K562 (cell line): ENCODE measurements at regions not wholly inside any gene's neighbourhood (a gene's known extent, or its start where the extent isn't known, plus 50 kb on each side); places are given as distances from the start of the nearest gene placed in this dataset.

Experiments
- ATAC-seq: fragments of 200-7000 bp; cut with Tn5 transposase; 3 replicates; pipeline ENCODE4 v1.9.1; 2020; ENCODE audit warnings: moderate library complexity
- BruUV-seq: library from RNA; stranded (reverse); fragments of 400-500 nt; replicated peaks from 2 replicates; lab custom pipeline; 2021; lab: Mats Ljungman, UMichigan
- CTCF ChIA-PET: fragments of 300-600 bp; formaldehyde crosslinking; extraction: SDS; loops from one replicate; lab custom pipeline; 2021; ENCODE audit warnings: low intra/inter-chr PET ratio; lab: Yijun Ruan, JAX
- POLR2A ChIA-PET: fragments of 300-600, 350-650 bp; sonication (Branson Sonifier 250); formaldehyde crosslinking; extraction: SDS; loops from one replicate; lab custom pipeline; 2021; ENCODE audit warnings: antibody characterized with exemption, inconsistent platforms; lab: Yijun Ruan, JAX
- DNase-seq, 4 experiments: peaks; one replicate each; pipeline versions ENCODE4 v3.0.0 to v3.0.0-alpha.2; 2011 to 2018; ENCODE audit warnings: low spot score in 3 of 4, mixed read lengths in 3 of 4; ENCODE audit errors: extremely low read depth in 1 of 4
- FAIRE-seq: peaks from 2 replicates; lab custom pipeline; 2011; peaks lifted over from hg19 to GRCh38; lab: Jason Lieb, UNC
- H2AFZ ChIP-seq: 2 replicates; pipeline ENCODE4 v1.6.0; 2011; ENCODE audit warnings: low read depth, low read length, control low read depth, inconsistent platforms
- H3K27ac ChIP-seq: fragments of 200-600 bp; 3 replicates; pipeline ENCODE4 v1.8.0; 2011; ENCODE audit warnings: low read depth, mild to moderate bottlenecking, control low read depth, inconsistent platforms, low read length, moderate library complexity, mixed read lengths; ENCODE audit errors: extremely low read depth
- H3K27me3 ChIP-seq, 2 experiments: fragments of 300-600 bp in 1 of 2; 2 replicates in 1 of 2; 3 replicates in 1 of 2; pipeline versions ENCODE4 v1.6.0 to v1.8.0; 2011; ENCODE audit warnings: inconsistent platforms in 2 of 2, low read length in 2 of 2, mild to moderate bottlenecking in 1 of 2, mixed read lengths in 1 of 2, moderate library complexity in 1 of 2; ENCODE audit not compliant: control insufficient read depth in 2 of 2, insufficient read depth in 2 of 2
- H3K36me3 ChIP-seq: fragments of 300-600 bp; 3 replicates; pipeline ENCODE4 v1.8.0; 2011; ENCODE audit warnings: mild to moderate bottlenecking, low read length, inconsistent platforms; ENCODE audit not compliant: control insufficient read depth, insufficient read depth
- H3K4me1 ChIP-seq, 2 experiments: fragments of 200-600 bp in 1 of 2; replicated peaks in 1 of 2; 2 replicates in 1 of 2; 3 replicates in 1 of 2; pipeline versions ENCODE4 v1.5.1 to v1.8.0; 2011; ENCODE audit warnings: inconsistent platforms in 2 of 2, low read length in 2 of 2, mild to moderate bottlenecking in 1 of 2, mixed read lengths in 1 of 2, moderate library complexity in 1 of 2; ENCODE audit not compliant: control insufficient read depth in 2 of 2, insufficient read depth in 2 of 2
- H3K4me2 ChIP-seq: 2 replicates; pipeline ENCODE4 v1.6.1; 2011; ENCODE audit warnings: low read length, control low read depth, inconsistent platforms, mixed read lengths; ENCODE audit not compliant: insufficient read depth
- H3K4me3 ChIP-seq: fragments of 200-600 bp; sonication (generic), shearing (Covaris generic); 2 replicates; pipeline ENCODE4 v1.5.1; 2016; ENCODE audit warnings: control low read depth, inconsistent platforms
- H3K79me2 ChIP-seq: fragments of 200-600 bp; 3 replicates; pipeline ENCODE4 v1.8.0; 2011; ENCODE audit warnings: low read length, inconsistent platforms; ENCODE audit not compliant: control insufficient read depth, insufficient read depth
- H3K9ac ChIP-seq, 2 experiments: 2 replicates each; pipeline versions ENCODE4 v1.6.0 to v1.6.1; 2011; ENCODE audit warnings: low read depth in 2 of 2, low read length in 2 of 2, control low read depth in 1 of 2, inconsistent platforms in 1 of 2, mild to moderate bottlenecking in 1 of 2, mixed read lengths in 1 of 2; ENCODE audit not compliant: insufficient read depth in 1 of 2
- H3K9me1 ChIP-seq: one replicate; pipeline ENCODE4 v1.6.0; 2011; ENCODE audit warnings: inconsistent platforms, mild to moderate bottlenecking, low read length, moderate library complexity; ENCODE audit not compliant: control insufficient read depth, insufficient read depth
- H3K9me3 ChIP-seq: replicated peaks from 2 replicates; pipeline ENCODE4 v1.5.1; 2011; ENCODE audit warnings: low read depth, low read length, inconsistent platforms; ENCODE audit not compliant: control insufficient read depth, insufficient read depth
- H4K20me1 ChIP-seq: replicated peaks from 2 replicates; pipeline ENCODE4 v1.6.1; 2011; ENCODE audit warnings: low read length, inconsistent platforms, mixed read lengths; ENCODE audit not compliant: control insufficient read depth, insufficient read depth
- ATF7 ChIP-seq: fragments of 450-650 bp; IDR thresholded peaks from 2 replicates; pipeline ENCODE4 v1.7.1; 2014; ENCODE audit warnings: mild to moderate bottlenecking, moderate library complexity
- CREBBP ChIP-seq: IDR thresholded peaks from one replicate; pipeline ENCODE4 v1.6.1; 2012; ENCODE audit warnings: low read depth, mild to moderate bottlenecking, control low read depth, inconsistent platforms, low read length
- E2F3 ChIP-seq: fragments of 250-450 bp; sonication (Bioruptor Pico); IDR thresholded peaks from 2 replicates; pipeline ENCODE4 v1.4.0; 2020; ENCODE audit warnings: mild to moderate bottlenecking
- EP300 ChIP-seq: IDR thresholded peaks from 2 replicates; pipeline ENCODE4 v1.6.1; 2012; ENCODE audit warnings: low read length, improper control_type of control experiment
- HDAC3 ChIP-seq: fragments of 450-650 bp; IDR thresholded peaks from 2 replicates; pipeline ENCODE4 v1.6.1; 2018; ENCODE audit warnings: borderline replicate concordance, mild to moderate bottlenecking, moderate library complexity; ENCODE audit not compliant: partially characterized antibody
- NR2C1 ChIP-seq, 2 experiments: fragments of 450-650 bp; IDR thresholded peaks; 2 replicates each; pipeline ENCODE4 v1.6.1; 2017; ENCODE audit warnings: mild to moderate bottlenecking in 2 of 2, antibody characterized with exemption in 1 of 2, inconsistent platforms in 1 of 2, missing compliant biosample characterization in 1 of 2, missing genetic modification characterization in 1 of 2
- RBM15 ChIP-seq: fragments of 200-400 bp; formaldehyde crosslinking; IDR thresholded peaks from 2 replicates; pipeline ENCODE4 v1.6.1; 2018; ENCODE audit warnings: mild to moderate bottlenecking, low read length, moderate library complexity; ENCODE audit not compliant: insufficient read depth
- SETDB1 ChIP-seq: IDR thresholded peaks from one replicate; pipeline ENCODE4 v1.6.1; 2012; ENCODE audit warnings: low read length, control low read depth, inconsistent platforms
- TAF15 ChIP-seq: fragments of 200-400 bp; formaldehyde crosslinking; IDR thresholded peaks from 2 replicates; pipeline ENCODE4 v1.6.1; 2017; ENCODE audit warnings: mild to moderate bottlenecking, low read depth, low read length, moderate library complexity
- TRIM24 ChIP-seq, 2 experiments: fragments of 450-650 bp; IDR thresholded peaks; 2 replicates each; pipeline ENCODE4 v1.6.1; 2016
- ZNF316 ChIP-seq: fragments of 450-650 bp; IDR thresholded peaks from 2 replicates; pipeline ENCODE4 v1.6.1; 2016
- ZNF57 ChIP-seq: fragments of 450-650 bp; formaldehyde crosslinking; IDR thresholded peaks from 2 replicates; pipeline ENCODE4 v1.4.0; 2020; ENCODE audit warnings: mild to moderate bottlenecking, moderate library complexity
- WGBS: fragments of 100-300 bp; shearing (Covaris generic); methylation state at CpG from one replicate; pipeline ENCODE4 v1.1.6; 2016; ENCODE audit warnings: low coverage, mixed read lengths; ENCODE audit not compliant: insufficient coverage; ENCODE audit errors: missing lambda C conversion rate; 5-methylcytosine and 5-hydroxymethylcytosine counted together
- in situ Hi-C: fragments of 300-500 bp; cut with MboI; formaldehyde crosslinking; loops from 4 replicates; pipeline ENCODE4 v1.15.0; 2018; ENCODE audit warnings: inconsistent platforms, mixed read lengths
- intact Hi-C: fragments of 100-400 bp; cut with micrococcal nuclease; formaldehyde crosslinking; loops from 2 replicates; pipeline ENCODE4 v1.14.2; 2022
- TF ChIP-seq, protein P1 (sequence below): fragments of 450-650 bp; formaldehyde crosslinking; IDR thresholded peaks from 2 replicates; pipeline ENCODE4 v1.4.0; 2020; ENCODE audit warnings: mild to moderate bottlenecking, moderate library complexity
- TF ChIP-seq, protein P2 (sequence below): sonication (generic); formaldehyde crosslinking; IDR thresholded peaks from 2 replicates; pipeline ENCODE4 v1.8.0; 2023; ENCODE audit warnings: missing genetic modification reagents, mild to moderate bottlenecking, borderline replicate concordance
- TF ChIP-seq, protein P3 (sequence below): fragments of 200-800 bp; sonication (Bioruptor generic); IDR thresholded peaks from 2 replicates; pipeline ENCODE4 v1.6.1; 2017; ENCODE audit warnings: missing genetic modification characterization, missing compliant biosample characterization

DNA sequence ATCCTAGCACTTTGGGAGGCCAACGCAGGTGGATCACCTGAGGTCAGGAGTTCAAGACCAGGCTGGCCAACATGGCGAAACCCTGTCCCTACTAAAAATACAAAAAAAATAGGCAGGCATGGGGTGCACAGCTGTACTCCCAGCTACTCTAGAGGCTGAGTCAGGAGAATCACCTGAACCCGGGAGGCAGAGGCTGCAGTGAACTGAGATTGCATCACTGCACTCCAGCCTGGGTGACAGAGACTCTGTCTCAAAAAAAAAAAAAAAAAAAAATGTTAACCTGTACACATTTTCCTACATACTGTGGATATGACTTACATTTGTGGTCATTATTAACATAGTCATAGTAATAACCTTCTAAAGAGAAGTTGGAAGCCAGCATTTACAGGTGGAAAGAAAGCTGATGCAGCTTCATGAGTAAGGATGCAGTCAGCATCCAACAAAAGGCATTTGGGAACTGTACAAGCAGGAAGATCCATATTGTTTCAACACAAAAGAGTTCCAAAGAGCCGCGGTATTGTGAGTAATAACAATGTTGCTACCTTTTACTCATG is 186.2 kb downstream of the GPX5 start:
- Histone ChIP-seq H3K9ac (no peak overlapping the region), H3K36me3 (no peaks in the 10 kb centered on the region; the same call in 2 of the 3 replicates), H3K27me3 (no peaks in the 10 kb centered on the region), H3K4me1 (peaks cover 0 to 19% of the 10 kb centered on the region in 2 experiments; a peak in 3 of 5 replicates), H3K79me2 (peaks cover 27% of the 10 kb centered on the region), H3K27ac (no peak overlapping the region; the same call in 2 of the 3 replicates), H2AFZ (peak overlapping the region; percentile 44), H3K4me3 (no peak overlapping the region), H3K4me2 (peak overlapping the region; percentile 94; the same call in 1 of the 2 replicates), H3K9me3 (peaks cover 15% of the 10 kb centered on the region), H4K20me1 (no peaks in the 10 kb centered on the region), H3K9me1 (no peaks in the 10 kb centered on the region)
- POLR2A ChIA-PET = interaction anchor here (0.6 to 3.5 kb wide), 9 partner anchors 8 to 1553 kb away, joined by 3 to 18 read pairs (median 5); partner anchors contain the start of gene ZKSCAN8
- intact Hi-C loops = loop anchor here (2.0 kb wide), 1 partner anchor 25 kb away; no protein-coding TSS in a partner anchor
- no peak for FAIRE-seq
- BruUV-seq = no TSS peak
- ATAC-seq = peak; percentile 2; the same call in 1 of the 3 replicates
- 43% methylated on average over 5 of the region's 5 CpGs for WGBS
- in situ Hi-C loops = no loop called here
- no peak for DNase-seq
- CTCF ChIA-PET = no interaction called here
- TF ChIP-seq ATF7 (0 out of 2 replicates have a peak, but pooled peaks have one; percentile 43), RBM15 (no peak), HDAC3 (no peak), E2F3 (no peak), TRIM24 (IDR thresholded peaks at IDR 0.05) (no peak), NR2C1 (IDR thresholded peaks at IDR 0.05) (no peak), NR2C1 (tag; IDR thresholded peaks at IDR 0.05) (no peak), SETDB1 (no peak), TAF15 (no peak), ZNF57 (CRISPR knock-in tag) (no peak), ZNF316 (peak; percentile 33; the same call in 1 of the 2 replicates), CREBBP (no peak), EP300 (no peak)
- TF ChIP-seq, protein P1, sequence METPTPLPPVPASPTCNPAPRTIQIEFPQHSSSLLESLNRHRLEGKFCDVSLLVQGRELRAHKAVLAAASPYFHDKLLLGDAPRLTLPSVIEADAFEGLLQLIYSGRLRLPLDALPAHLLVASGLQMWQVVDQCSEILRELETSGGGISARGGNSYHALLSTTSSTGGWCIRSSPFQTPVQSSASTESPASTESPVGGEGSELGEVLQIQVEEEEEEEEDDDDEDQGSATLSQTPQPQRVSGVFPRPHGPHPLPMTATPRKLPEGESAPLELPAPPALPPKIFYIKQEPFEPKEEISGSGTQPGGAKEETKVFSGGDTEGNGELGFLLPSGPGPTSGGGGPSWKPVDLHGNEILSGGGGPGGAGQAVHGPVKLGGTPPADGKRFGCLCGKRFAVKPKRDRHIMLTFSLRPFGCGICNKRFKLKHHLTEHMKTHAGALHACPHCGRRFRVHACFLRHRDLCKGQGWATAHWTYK = no peak
- TF ChIP-seq, protein P2, sequence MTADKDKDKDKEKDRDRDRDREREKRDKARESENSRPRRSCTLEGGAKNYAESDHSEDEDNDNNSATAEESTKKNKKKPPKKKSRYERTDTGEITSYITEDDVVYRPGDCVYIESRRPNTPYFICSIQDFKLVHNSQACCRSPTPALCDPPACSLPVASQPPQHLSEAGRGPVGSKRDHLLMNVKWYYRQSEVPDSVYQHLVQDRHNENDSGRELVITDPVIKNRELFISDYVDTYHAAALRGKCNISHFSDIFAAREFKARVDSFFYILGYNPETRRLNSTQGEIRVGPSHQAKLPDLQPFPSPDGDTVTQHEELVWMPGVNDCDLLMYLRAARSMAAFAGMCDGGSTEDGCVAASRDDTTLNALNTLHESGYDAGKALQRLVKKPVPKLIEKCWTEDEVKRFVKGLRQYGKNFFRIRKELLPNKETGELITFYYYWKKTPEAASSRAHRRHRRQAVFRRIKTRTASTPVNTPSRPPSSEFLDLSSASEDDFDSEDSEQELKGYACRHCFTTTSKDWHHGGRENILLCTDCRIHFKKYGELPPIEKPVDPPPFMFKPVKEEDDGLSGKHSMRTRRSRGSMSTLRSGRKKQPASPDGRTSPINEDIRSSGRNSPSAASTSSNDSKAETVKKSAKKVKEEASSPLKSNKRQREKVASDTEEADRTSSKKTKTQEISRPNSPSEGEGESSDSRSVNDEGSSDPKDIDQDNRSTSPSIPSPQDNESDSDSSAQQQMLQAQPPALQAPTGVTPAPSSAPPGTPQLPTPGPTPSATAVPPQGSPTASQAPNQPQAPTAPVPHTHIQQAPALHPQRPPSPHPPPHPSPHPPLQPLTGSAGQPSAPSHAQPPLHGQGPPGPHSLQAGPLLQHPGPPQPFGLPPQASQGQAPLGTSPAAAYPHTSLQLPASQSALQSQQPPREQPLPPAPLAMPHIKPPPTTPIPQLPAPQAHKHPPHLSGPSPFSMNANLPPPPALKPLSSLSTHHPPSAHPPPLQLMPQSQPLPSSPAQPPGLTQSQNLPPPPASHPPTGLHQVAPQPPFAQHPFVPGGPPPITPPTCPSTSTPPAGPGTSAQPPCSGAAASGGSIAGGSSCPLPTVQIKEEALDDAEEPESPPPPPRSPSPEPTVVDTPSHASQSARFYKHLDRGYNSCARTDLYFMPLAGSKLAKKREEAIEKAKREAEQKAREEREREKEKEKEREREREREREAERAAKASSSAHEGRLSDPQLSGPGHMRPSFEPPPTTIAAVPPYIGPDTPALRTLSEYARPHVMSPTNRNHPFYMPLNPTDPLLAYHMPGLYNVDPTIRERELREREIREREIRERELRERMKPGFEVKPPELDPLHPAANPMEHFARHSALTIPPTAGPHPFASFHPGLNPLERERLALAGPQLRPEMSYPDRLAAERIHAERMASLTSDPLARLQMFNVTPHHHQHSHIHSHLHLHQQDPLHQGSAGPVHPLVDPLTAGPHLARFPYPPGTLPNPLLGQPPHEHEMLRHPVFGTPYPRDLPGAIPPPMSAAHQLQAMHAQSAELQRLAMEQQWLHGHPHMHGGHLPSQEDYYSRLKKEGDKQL (CRISPR knock-in tag) = no peak
- TF ChIP-seq, protein P3, sequence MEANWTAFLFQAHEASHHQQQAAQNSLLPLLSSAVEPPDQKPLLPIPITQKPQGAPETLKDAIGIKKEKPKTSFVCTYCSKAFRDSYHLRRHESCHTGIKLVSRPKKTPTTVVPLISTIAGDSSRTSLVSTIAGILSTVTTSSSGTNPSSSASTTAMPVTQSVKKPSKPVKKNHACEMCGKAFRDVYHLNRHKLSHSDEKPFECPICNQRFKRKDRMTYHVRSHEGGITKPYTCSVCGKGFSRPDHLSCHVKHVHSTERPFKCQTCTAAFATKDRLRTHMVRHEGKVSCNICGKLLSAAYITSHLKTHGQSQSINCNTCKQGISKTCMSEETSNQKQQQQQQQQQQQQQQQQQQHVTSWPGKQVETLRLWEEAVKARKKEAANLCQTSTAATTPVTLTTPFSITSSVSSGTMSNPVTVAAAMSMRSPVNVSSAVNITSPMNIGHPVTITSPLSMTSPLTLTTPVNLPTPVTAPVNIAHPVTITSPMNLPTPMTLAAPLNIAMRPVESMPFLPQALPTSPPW (CRISPR knock-in tag) = no peak
